ENCODE measurements at regions not wholly inside any gene's neighbourhood (a gene's known extent, or its start where the extent isn't known, plus 50 kb on each side); places are given as distances from the start of the nearest gene placed in this dataset.

DNA sequence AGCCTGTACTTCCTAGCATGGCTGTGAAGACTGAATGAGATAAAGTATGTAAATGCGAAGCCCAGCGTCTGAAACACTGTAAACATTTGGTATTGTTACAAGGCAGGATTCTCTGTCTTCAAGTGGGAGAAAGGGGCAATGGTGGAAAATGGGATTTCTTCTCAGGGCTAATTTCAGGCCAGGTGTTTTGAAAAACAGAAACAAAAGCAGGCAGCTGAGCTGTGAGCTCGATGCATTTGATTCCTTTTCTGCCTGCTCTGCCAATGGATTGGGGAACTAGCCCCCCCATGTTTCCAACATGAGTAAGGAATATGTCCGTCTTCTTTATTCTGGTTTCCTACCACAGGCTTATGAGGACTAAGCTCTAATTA is 732.1 kb upstream of the AUTS2 start:
- no peak for TF ChIP-seq CTCF (IDR thresholded peaks at IDR 0.05)
- TF ChIP-seq POLR2A (IDR thresholded peaks at IDR 0.05) = no peak
- TF ChIP-seq POLR2AphosphoS5 (IDR thresholded peaks at IDR 0.05) = no peak
- TF ChIP-seq EP300 (IDR thresholded peaks at IDR 0.05) = no peak
